Suprapubic skin (tissue), 4 donors: ENCODE measurements at regions not wholly inside any gene's neighbourhood (a gene's known extent, or its start where the extent isn't known, plus 50 kb on each side); places are given as distances from the start of the nearest gene placed in this dataset.

Source experiments
- POLR2A ChIP-seq, 2 donors: fragments of 450-650 bp; IDR thresholded peaks; one replicate each; pipeline ENCODE4 v1.6.1; 2017; ENCODE audit warnings: antibody characterized with exemption in 2 of 2, mild to moderate bottlenecking in 2 of 2, moderate library complexity in 2 of 2
- POLR2AphosphoS5 ChIP-seq, 3 donors: sonication (generic); formaldehyde crosslinking; IDR thresholded peaks; one replicate each; pipeline ENCODE4 v1.6.1; 2017; ENCODE audit warnings: antibody characterized with exemption in 3 of 3
- TF ChIP-seq, protein P1 (sequence below), 2 donors: fragments of 200-600 bp in 1 of 2; fragments of 450-650 bp in 1 of 2; sonication (generic) in 1 of 2; IDR thresholded peaks; one replicate each; pipeline ENCODE4 v1.5.1; 2016 to 2019; ENCODE audit warnings: antibody characterized with exemption in 2 of 2, mild to moderate bottlenecking in 1 of 2, moderate library complexity in 1 of 2

- TF ChIP-seq, protein P1, sequence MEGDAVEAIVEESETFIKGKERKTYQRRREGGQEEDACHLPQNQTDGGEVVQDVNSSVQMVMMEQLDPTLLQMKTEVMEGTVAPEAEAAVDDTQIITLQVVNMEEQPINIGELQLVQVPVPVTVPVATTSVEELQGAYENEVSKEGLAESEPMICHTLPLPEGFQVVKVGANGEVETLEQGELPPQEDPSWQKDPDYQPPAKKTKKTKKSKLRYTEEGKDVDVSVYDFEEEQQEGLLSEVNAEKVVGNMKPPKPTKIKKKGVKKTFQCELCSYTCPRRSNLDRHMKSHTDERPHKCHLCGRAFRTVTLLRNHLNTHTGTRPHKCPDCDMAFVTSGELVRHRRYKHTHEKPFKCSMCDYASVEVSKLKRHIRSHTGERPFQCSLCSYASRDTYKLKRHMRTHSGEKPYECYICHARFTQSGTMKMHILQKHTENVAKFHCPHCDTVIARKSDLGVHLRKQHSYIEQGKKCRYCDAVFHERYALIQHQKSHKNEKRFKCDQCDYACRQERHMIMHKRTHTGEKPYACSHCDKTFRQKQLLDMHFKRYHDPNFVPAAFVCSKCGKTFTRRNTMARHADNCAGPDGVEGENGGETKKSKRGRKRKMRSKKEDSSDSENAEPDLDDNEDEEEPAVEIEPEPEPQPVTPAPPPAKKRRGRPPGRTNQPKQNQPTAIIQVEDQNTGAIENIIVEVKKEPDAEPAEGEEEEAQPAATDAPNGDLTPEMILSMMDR (IDR thresholded peaks at IDR 0.05), result no peak
- TF ChIP-seq POLR2A (IDR thresholded peaks at IDR 0.05) (no peak), POLR2AphosphoS5 (IDR thresholded peaks at IDR 0.05) (no peak)
These were observed 59.0 kb downstream of the IARS1 start for GRCh38 chr9:92234514-92234913.
